ENCODE measurements at regions not wholly inside any gene's neighbourhood (a gene's known extent, or its start where the extent isn't known, plus 50 kb on each side); places are given as distances from the start of the nearest gene placed in this dataset.

DNA sequence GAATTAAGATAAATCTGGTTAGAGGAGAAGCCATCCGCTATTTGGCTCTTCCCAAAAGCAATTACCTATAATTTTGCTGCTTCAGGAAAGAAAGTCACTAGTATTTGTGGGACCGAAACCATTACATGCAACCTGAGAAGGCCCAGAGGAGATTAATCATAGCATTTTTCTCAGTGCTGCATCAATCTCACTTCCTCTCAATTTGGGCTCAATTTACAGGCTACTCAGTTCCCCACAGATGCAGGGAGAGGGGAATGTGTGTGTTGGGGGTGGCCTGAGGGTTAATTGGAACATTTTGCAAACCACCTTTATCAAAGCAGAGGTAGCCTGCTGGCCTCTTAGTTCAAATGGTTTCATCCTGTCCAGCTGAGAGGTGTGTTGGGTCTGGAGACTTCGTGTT, 394.7 kb upstream of the ASIC2 start:
- intact Hi-C loops (cut with DNase I), result no loop called here
- H3K9me3 ChIP-seq, result peaks cover 0 to 5% (median 0%) of the 10 kb centered on the region in 12 donors
- TF ChIP-seq POLR2A (IDR thresholded peaks at IDR 0.05), result no peak
- TF ChIP-seq, protein P1, sequence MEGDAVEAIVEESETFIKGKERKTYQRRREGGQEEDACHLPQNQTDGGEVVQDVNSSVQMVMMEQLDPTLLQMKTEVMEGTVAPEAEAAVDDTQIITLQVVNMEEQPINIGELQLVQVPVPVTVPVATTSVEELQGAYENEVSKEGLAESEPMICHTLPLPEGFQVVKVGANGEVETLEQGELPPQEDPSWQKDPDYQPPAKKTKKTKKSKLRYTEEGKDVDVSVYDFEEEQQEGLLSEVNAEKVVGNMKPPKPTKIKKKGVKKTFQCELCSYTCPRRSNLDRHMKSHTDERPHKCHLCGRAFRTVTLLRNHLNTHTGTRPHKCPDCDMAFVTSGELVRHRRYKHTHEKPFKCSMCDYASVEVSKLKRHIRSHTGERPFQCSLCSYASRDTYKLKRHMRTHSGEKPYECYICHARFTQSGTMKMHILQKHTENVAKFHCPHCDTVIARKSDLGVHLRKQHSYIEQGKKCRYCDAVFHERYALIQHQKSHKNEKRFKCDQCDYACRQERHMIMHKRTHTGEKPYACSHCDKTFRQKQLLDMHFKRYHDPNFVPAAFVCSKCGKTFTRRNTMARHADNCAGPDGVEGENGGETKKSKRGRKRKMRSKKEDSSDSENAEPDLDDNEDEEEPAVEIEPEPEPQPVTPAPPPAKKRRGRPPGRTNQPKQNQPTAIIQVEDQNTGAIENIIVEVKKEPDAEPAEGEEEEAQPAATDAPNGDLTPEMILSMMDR (IDR thresholded peaks at IDR 0.05), result no peak
- no peak overlapping the region for H3K4me3 ChIP-seq
- H3K27me3 ChIP-seq, result peaks cover 0 to 20% (median 0%) of the 10 kb centered on the region in 9 donors
- no peak overlapping the region for H3K27ac ChIP-seq
- H3K36me3 ChIP-seq, result no peaks in the 10 kb centered on the region
- DNase-seq, result no peak
- no peaks in the 10 kb centered on the region for H3K4me1 ChIP-seq
- ATAC-seq, result no peak
- WGBS, 4 donors, result 79 to 86% (median 83%) methylated on average over 3 of the region's 3 CpGs

DNA sequence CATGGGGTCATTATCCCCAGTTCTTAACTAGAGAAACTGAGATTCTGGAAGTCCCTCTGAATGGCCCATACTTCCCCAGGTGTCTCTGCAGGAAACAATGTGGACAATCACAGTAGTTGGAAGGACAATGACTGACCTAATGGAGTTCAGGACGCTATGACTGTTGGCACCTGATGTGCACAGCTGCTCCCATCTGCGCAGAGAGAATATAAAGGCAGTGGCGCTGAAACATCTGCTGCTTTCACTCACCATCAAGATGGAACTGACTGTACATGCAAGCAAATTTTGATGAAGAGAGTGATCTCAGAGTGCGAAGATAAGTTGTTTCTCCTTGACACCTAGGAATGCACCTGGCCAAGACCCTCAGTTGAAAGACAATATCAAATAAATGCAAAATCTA, 395.7 kb upstream of the ASIC2 start:
- H3K9me3 ChIP-seq, result peaks cover 0 to 5% (median 0%) of the 10 kb centered on the region in 12 donors
- ATAC-seq (no peak), DNase-seq (no peak)
- 80 to 86% (median 83%) methylated on average over 4 of the region's 4 CpGs for WGBS, 4 donors
- H3K4me1 ChIP-seq, result no peaks in the 10 kb centered on the region
- no peak overlapping the region for H3K27ac ChIP-seq
- no peaks in the 10 kb centered on the region for H3K36me3 ChIP-seq
- H3K27me3 ChIP-seq, result peaks cover 0 to 20% (median 0%) of the 10 kb centered on the region in 9 donors
- TF ChIP-seq POLR2A (IDR thresholded peaks at IDR 0.05), result no peak
- TF ChIP-seq, protein P1 (IDR thresholded peaks at IDR 0.05), result no peak
- no peak overlapping the region for H3K4me3 ChIP-seq
- intact Hi-C loops (cut with DNase I), result no loop called here

DNA sequence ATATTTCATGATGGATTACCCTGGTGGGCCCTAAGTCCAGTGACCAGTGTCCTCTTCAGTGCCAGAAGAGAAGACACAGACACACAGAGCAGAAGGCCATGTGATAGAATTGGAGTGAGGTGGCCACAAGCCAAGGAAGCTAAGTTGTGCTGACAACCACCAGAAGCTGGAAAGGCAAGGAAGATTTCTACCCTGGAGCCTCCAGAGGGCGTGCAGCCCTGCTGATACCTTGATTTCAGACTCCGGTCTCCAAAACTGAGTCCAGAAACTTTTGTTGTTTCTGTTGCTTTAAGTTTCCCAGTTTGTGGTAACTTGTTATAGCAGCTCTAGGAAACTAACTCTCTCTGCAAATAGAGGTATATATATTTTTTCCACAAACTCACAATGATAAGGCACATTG, 396.6 kb upstream of the ASIC2 start:
- 68 to 77% (median 68%) methylated on average over 2 of the region's 2 CpGs for WGBS, 4 donors
- Histone ChIP-seq H3K4me1 (no peaks in the 10 kb centered on the region), H3K4me3 (no peak overlapping the region), H3K36me3 (no peaks in the 10 kb centered on the region), H3K27ac (no peak overlapping the region), H3K27me3 (peaks cover 0 to 20% (median 0%) of the 10 kb centered on the region in 9 donors), H3K9me3 (peaks cover 0 to 5% (median 0%) of the 10 kb centered on the region in 12 donors)
- no peak for DNase-seq
- TF ChIP-seq, protein P1 (IDR thresholded peaks at IDR 0.05), result no peak
- no peak for TF ChIP-seq POLR2A (IDR thresholded peaks at IDR 0.05)
- intact Hi-C loops (cut with DNase I), result no loop called here
- ATAC-seq, result no peak

DNA sequence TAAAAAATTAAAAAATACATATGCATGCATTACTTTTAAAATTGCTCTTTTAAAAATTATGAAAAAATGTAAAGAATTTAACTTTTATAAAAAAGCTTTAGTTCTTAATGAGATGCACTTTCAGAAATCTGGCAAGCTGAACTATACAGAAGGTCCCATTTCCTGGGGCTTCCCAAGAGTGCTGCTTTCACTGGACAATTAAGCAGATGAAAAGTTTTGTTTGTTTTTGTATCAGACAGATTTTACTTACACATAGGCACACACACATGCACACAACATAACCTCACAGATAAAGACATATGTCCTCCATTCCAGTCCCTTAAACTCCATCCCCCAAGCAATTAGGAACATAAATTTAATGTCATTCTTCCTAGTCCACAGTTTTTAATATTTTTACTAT, 402.3 kb upstream of the ASIC2 start:
- intact Hi-C loops (cut with DNase I), result no loop called here
- Histone ChIP-seq H3K27ac (no peak overlapping the region), H3K27me3 (peaks cover 0 to 16% (median 0%) of the 10 kb centered on the region in 9 donors), H3K9me3 (no peaks in the 10 kb centered on the region), H3K36me3 (no peaks in the 10 kb centered on the region), H3K4me3 (no peak overlapping the region), H3K4me1 (no peaks in the 10 kb centered on the region)
- no peak for DNase-seq
- TF ChIP-seq, protein P1 (IDR thresholded peaks at IDR 0.05), result no peak
- no peak for TF ChIP-seq POLR2A (IDR thresholded peaks at IDR 0.05)
- ATAC-seq, result no peak

All from heart left ventricle (tissue), 16 donors.